SU-DHL-6 (cell line): ENCODE measurements at regions not wholly inside any gene's neighbourhood (a gene's known extent, or its start where the extent isn't known, plus 50 kb on each side); places are given as distances from the start of the nearest gene placed in this dataset.

Source experiments
- EZH2phosphoT487 ChIP-seq: fragments of 200-600 bp; sonication (generic), shearing (Covaris generic); conservative IDR thresholded peaks from 2 replicates; pipeline ENCODE4 v1.6.1; 2018; ENCODE audit warnings: mild to moderate bottlenecking, antibody characterized with exemption, low read length, moderate library complexity, mixed read lengths
- TF ChIP-seq, protein P1 (sequence below): fragments of 200-600 bp; sonication (generic); IDR thresholded peaks from one replicate; pipeline ENCODE4 v1.5.1; 2017; ENCODE audit warnings: antibody characterized with exemption, mild to moderate bottlenecking, low read length, moderate library complexity; ENCODE audit not compliant: insufficient read depth, poor library complexity, severe bottlenecking

DNA sequence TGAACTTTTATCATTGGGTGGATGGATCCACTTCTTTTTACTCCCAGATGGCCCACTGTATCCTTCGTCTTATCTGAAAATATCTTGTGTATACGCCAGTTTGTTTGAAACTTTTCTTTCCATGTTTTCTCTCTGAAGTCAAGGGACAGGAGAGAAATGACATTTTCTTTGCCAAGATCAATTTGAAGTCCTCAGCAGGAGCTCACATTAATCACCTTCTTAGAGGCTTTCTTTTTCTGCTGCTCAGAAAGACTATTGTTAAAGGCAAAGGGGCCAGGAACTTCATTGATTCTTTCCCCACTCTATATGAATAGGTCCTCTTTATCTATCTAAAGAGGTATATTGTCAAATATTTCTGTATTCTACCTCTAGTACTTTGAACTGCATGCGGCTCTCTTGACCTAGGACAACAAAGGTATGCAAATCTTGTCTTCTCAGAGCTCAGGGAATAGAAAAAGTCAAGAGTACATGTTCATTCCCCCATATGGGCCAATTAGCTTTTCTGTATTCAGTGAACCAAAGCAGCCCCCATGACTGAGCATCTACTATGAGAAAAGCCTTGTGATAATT lies 583.3 kb downstream of the HS3ST4 start:
- TF ChIP-seq, protein P1, sequence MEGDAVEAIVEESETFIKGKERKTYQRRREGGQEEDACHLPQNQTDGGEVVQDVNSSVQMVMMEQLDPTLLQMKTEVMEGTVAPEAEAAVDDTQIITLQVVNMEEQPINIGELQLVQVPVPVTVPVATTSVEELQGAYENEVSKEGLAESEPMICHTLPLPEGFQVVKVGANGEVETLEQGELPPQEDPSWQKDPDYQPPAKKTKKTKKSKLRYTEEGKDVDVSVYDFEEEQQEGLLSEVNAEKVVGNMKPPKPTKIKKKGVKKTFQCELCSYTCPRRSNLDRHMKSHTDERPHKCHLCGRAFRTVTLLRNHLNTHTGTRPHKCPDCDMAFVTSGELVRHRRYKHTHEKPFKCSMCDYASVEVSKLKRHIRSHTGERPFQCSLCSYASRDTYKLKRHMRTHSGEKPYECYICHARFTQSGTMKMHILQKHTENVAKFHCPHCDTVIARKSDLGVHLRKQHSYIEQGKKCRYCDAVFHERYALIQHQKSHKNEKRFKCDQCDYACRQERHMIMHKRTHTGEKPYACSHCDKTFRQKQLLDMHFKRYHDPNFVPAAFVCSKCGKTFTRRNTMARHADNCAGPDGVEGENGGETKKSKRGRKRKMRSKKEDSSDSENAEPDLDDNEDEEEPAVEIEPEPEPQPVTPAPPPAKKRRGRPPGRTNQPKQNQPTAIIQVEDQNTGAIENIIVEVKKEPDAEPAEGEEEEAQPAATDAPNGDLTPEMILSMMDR: no peak
- TF ChIP-seq EZH2phosphoT487: no peak
